ENCODE measurements at regions not wholly inside any gene's neighbourhood (a gene's known extent, or its start where the extent isn't known, plus 50 kb on each side); places are given as distances from the start of the nearest gene placed in this dataset.

- TF ChIP-seq CTCF (IDR thresholded peaks at IDR 0.05) = no peak
- TF ChIP-seq POLR2AphosphoS5 (IDR thresholded peaks at IDR 0.05) = no peak
These were observed 76.5 kb upstream of the NR3C1 start for GRCh38 chr5:143480001-143480400.

Data from sigmoid colon (tissue), 4 donors.